Transverse colon (tissue), 3 donors: ENCODE measurements at regions not wholly inside any gene's neighbourhood (a gene's known extent, or its start where the extent isn't known, plus 50 kb on each side); places are given as distances from the start of the nearest gene placed in this dataset.

ENCODE experiments used
- POLR2A ChIP-seq: fragments of 450-650 bp; IDR thresholded peaks from one replicate; pipeline ENCODE4 v1.6.1; 2016; ENCODE audit warnings: antibody characterized with exemption, mild to moderate bottlenecking, moderate library complexity
- POLR2AphosphoS5 ChIP-seq, 3 donors: sonication (generic); formaldehyde crosslinking; IDR thresholded peaks; one replicate each; pipeline ENCODE4 v1.6.1; 2016; ENCODE audit warnings: antibody characterized with exemption in 3 of 3

DNA sequence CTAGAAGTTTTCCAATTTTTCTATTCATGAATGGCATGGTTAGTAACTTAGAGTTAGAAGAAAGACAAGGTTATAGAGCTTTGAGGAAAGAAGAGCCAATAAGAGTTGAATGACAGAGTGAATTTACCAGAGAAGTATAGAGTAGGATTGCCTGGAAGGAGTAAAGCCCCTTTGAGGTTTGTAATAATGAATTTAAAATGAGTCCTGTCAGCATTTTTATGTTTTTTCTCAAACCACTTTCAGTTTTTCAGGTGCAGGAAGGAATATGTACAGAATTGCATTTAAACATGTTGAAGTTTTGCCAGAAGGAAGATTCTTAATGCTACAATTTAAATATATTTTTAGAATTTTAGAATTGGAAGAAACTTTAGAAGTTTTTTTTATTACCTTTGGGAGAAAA lies 408.3 kb downstream of the DSC3 start:
- no peak for TF ChIP-seq POLR2A
- no peak for TF ChIP-seq POLR2AphosphoS5 (IDR thresholded peaks at IDR 0.05)
